Adrenal gland (tissue), 5 donors: ENCODE measurements at regions not wholly inside any gene's neighbourhood (a gene's known extent, or its start where the extent isn't known, plus 50 kb on each side); places are given as distances from the start of the nearest gene placed in this dataset.

Source experiments
- CTCF ChIP-seq, 6 experiments: fragments of 450-650 bp in 4 of 6; fragments of 200-600 bp in 2 of 6; sonication (generic) in 1 of 6; IDR thresholded peaks; 1 replicate in 5 of 6; 2 replicates in 1 of 6; pipeline versions ENCODE4 v1.5.1 to v1.8.0; 2016 to 2021; ENCODE audit warnings: antibody characterized with exemption in 6 of 6, mild to moderate bottlenecking in 2 of 6, moderate library complexity in 1 of 6
- POLR2A ChIP-seq, 2 donors: fragments of 450-650 bp; IDR thresholded peaks; one replicate each; pipeline ENCODE4 v1.6.1; 2017; ENCODE audit warnings: antibody characterized with exemption in 2 of 2, mild to moderate bottlenecking in 2 of 2, moderate library complexity in 1 of 2
- donor health status: DM: no; HTN: no; CAD: no.

GRCh38 chr2:84319581-84319980, 139.5 kb downstream of the SUCLG1 start:
- TF ChIP-seq CTCF (IDR thresholded peaks at IDR 0.05): no peak
- TF ChIP-seq POLR2A (IDR thresholded peaks at IDR 0.05): no peak
